GM19468 (cell line): ENCODE measurements at regions not wholly inside any gene's neighbourhood (a gene's known extent, or its start where the extent isn't known, plus 50 kb on each side); places are given as distances from the start of the nearest gene placed in this dataset.

Source experiments
- ATAC-seq: cut with Tn5 transposase; IDR thresholded peaks from one replicate; pipeline ENCODE4 v1.9.1; 2021; ENCODE audit warnings: mild to moderate bottlenecking, moderate library complexity, moderate number of reproducible peaks; ENCODE audit not compliant: unreplicated experiment; ENCODE audit errors: extremely low read depth

DNA sequence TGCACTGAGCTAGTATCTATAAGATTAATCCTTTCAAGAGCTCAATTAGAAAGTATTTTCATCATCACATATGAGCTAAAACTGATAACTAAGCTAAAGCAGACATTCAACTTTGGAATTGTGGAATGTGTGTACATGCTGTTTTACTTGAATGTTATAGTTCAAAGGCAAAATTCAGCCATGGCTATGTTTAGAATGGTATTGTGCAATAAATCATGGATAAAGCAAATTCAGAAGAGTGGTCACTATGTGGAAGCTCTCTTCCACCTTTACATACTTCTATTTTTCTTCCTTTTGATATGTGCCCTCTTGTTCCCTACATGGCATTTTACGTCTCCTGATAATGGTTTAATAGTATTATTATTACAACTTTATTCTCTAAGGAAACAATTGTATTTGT, 1366.3 kb upstream of the LRRTM1 start:
- ATAC-seq, result no peak

DNA sequence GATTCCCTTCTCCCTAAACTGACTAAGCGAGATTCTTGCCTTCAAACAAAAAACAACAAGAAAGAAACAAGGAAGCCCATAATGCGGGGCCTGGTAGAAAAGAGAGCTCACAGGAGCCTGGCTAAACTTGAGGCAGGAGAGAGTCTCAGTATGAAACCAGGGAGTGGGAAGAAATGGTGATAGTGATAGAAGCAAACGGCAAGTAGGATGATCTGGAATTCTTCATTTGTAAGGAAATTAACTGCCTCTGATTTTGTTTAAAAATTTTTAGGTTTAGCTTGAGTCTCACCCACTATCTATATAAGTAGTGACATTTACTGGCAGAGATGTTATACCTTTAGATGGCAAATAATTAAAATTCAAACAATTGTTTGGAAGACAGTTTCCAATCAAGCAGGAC, 1356.5 kb upstream of the LRRTM1 start:
- no peak for ATAC-seq

DNA sequence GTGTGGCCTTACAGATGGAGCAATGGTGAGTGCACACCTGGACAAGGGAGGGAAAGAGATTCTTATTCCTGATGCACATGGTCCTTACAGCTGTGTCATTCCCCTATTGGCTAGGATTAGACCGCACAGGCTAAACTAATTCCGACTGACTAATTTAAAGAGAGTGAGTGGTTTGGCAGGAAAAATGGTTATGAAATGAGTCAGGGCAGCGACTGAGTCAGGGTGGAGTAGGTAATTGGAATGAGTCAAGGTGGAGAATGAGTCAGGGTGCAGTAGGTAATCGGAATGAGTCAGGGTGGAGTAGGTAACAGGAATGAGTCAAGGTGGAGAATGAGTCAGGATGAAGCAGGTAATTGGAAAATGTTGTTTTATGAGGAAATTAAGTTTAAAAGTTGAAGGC, 1353.7 kb upstream of the LRRTM1 start:
- no peak for ATAC-seq

DNA sequence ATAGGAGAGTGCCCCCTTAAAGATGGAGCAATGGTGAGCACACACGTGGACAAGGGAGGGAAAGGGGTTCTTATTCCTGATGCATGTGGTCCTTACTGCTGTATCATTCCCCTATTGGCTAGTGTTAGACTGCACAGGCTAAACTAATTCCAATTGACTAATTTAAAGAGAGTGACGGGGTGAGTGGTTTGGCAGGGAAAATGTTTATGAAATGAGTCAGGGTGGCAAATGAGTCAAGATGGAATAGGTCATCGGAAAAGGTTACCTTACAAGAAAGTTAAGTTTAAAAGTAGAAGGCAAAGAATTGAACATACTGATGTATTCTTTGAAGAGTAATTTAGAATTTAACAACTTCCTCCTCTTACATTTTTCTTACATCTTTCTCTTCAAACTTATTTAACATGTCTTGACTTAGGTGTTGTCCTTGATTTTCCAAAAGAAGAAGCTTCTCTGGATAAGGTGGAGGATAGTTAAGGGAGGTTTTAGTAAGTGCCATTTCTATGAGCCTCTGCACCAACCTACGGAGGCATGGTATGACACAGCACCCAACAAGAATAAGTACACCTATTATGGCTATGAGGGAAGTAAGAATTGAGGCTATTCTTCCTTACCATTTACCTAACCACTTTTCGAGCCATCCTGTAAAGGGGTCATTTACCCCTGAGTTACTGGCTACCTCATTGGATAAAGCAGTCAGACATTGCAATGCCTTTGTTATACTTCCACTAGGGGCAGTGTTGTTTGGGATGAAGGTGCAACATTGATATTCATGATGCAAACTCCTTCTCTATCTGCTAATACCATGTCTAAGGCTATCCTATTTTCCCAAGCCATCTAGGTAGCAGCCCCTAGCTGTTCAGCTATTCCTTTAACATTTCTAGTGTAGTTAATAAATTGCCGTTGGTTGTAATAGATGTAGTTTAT, 1345.8 kb upstream of the LRRTM1 start:
- ATAC-seq, result no peak

DNA sequence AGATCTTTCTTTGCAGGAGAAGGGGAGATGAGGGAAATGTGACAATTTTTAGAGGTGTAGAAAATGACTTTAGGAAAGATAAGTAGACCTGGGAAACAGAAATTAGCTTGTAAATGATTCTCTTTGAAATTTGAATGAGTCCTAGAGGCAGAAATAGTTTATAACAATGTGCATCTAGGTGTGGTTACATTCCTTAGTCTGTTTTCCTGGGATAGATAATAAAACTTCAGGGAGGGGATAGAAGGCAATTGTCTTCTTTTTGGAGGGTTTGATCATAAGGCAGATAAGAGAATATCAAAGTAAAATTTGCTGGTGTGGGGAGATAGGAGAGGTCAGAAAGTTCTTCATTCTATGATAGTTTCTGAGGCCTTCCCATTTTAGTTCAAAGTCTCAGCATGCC, 1344.3 kb upstream of the LRRTM1 start:
- ATAC-seq, result no peak

DNA sequence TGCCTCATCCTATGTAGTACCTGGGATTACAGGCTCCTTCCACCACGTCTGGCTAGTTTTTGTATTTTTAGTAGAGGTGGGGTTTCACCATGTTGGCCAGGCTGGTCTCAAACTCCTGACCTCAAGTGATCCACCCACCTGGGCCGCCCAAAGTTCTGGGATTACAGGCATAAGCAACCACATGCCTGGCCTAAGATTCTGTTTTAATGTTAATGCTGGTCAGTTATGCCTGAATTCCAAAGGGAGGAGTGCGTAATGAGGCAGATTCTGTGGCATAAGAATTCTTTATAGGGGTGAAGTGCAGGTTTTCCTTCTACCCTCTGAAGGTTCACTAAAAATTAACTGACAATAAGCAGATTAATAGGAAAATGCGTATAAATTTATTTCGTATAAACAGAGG, 1343.8 kb upstream of the LRRTM1 start:
- no peak for ATAC-seq

DNA sequence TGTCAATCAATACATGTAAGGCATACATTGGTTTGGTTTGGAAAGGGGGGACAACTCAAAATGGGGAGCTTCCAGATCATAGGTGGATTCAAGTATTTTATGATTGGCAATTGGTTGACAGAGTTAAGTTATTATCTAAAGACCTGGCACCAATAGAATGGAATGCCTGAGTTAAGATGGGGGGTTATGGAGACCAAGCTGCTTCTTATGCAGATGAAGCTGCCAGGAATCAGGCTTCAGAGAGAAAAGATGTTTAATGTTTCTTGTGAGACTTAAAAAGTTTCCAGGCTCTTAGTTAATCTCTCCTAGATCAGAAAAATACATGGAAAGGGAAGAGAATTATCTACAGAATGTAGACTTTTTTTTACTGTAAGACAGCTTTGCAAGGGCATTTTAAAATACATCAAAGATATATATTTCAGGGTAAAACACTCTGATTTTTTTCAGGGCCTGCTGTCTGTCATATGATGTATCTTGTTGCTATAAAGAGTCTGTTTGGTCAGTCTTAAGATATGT, 1343.2 kb upstream of the LRRTM1 start:
- no peak for ATAC-seq

DNA sequence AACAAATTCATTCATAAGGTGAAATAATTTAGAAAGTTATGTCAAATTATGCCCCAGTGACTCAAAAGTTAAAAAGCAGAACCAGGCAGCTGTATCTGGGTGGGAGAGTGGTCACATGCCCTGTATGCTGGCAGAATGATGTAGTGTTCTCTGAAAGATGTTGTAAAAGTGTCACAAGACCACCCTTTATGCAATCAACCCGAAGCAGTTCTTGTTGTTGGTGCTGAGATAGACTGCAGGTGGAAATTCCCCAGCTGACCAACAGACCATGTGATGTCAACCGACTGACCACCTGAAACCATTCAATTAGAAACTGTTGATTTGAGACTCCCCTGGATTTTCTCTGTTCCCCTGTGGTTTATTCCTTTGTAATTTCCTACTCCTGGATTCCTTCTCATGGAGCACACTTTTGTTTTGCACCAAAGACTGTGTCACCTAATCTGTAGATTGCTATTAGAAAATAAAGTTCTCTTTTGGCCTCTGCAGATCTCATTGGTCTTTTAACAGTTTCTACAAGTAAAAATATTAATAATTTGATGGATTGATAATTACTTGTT, 1341.3 kb upstream of the LRRTM1 start:
- ATAC-seq, result no peak

DNA sequence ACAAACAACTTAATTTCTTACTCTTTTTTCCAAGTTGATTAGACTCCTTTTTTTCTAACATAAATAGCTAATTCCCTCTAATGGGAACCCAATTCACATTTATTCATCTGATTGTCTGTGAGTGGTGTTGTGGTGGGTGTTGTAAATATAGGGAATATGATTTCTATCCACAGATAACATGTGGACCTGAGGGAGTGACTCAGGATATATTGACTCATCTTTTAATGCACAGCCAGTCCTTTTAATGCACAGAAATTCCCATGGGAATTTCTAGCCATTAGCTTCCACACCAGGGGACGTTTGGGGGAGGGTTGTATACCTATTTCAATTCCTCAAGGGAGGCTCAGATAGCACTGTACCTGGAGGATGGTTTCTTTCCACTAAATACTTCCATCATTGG, 1339.6 kb upstream of the LRRTM1 start:
- ATAC-seq, result no peak

DNA sequence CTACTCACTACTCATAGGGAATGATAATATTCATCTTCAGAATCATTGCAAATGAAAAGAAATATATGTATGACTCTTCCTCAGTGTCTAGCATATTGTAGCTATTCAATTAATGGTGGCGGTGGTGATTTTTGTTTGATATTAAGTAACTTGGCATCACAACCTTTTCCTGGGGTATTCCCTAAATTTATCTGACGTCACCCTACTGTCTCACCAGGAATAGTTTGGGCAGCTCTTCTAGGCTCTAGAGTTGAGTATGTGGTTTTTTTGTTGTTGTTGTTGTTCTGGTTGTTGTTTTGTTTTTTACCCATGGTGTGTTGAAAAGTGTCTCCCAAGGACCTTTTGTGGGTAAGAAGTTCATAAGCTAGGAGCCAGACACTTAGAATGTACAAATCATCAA, 1320.3 kb upstream of the LRRTM1 start:
- ATAC-seq, result no peak

DNA sequence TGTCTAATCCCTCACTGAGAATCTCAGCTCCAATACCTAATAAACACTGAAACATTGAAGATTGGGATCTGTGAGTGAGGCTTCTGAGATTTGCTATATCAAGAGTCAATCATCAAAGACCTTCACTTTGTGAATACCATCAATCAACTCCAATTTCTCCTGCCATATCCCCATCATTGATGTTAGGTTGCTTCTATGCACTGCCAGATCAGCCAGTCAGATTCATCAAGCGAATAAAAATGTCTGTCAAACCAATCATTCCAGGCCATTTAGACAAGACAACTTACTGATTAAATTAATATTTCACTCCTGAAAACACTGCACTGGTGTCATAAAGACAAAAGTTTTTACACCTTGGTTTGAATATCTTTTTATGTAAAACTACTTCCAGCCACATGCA, 1295.5 kb upstream of the LRRTM1 start:
- ATAC-seq, result no peak

DNA sequence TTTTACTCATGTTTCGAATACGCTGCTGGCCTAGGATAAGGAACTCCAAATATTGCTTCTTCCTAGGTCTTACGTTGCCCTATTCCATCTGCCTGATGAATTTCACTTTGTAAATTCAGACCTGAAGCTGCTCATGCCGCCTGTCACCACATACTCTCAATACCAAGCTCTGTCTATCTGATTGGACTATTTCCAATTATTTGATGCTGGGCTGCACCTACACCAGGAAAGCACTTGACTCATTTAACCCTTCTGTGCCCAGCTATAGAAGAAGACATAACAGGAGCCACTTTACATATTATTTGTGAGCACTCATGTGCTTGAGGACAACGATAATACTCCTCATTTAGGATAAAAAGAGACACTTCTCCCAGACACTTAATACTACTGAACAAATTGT, 1293.9 kb upstream of the LRRTM1 start:
- ATAC-seq, result no peak

DNA sequence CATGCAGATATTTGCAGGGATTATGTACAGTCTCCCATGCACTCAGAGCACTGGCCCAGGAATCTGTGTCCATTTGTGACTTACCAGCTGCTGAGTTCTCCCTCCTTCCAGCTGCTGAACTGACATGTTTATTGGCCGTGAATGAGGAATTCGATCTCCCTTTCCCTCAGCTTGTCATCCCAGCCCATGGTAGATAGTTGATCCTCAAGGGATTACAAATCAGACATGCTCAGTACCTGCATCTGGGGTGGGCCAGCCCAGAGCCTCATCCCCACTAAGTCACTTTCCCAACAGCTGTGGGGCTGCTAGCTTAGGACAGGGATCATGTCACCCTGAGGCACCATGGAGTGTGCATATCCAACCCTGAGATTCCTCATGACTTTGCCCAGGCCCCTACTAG, 1284.9 kb upstream of the LRRTM1 start:
- no peak for ATAC-seq

DNA sequence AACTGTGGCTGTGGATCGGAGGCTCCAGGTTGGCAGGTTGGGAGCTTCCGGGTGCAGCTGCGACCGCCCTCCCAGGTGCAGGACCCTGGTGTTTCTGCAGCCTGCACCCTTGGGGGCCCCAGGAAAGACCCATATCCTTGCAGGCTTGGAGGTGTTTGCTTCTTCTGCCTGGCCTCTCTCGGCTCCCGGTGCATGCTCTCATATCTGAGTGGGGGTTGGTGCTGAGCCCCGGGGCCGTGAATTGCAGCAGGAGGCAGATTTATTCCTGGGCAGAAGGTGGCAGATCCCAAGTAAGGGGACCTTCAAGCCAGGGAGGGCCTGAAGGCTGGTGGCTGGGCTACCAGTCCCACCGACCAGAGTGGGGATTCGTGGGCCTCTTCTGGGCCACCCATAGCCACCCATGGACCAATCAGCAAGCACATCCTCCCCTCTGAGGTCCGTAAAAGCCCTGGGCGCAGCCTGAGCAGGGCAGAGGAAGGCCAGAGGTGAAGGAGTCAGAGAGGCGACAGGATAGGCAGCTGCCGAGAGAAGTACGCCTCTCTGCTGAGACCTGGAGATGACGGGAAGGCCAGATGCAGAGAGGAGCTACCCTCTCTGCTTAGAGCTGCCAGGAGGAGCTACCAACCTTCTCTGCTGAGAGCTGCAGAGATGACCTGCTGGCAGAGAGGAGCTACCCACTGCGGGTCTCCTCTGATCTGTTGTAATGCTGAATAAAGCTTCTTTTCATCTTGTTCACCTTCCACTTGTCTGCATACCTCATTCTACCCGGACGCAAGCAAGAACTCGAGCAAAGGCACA, 1279.0 kb upstream of the LRRTM1 start:
- no peak for ATAC-seq

DNA sequence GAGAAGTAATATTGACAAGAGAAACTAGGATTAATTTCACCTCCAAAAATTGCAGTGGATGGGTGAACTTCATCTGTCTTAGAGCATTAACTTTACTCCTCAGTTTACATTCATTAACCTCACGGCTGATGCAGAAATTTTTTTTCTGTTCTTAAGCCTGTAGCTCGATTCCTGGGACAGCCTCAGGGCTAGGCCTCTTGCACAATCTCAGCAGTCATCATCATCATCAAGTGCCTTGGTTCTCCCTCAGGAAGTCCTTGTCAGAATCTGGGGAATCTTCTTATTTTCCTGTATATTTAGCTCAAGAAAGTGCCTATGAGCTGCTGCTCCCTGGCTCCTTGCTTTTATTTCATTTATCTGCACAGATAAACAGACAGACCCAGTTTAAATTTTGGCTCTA, 1272.2 kb upstream of the LRRTM1 start:
- no peak for ATAC-seq

DNA sequence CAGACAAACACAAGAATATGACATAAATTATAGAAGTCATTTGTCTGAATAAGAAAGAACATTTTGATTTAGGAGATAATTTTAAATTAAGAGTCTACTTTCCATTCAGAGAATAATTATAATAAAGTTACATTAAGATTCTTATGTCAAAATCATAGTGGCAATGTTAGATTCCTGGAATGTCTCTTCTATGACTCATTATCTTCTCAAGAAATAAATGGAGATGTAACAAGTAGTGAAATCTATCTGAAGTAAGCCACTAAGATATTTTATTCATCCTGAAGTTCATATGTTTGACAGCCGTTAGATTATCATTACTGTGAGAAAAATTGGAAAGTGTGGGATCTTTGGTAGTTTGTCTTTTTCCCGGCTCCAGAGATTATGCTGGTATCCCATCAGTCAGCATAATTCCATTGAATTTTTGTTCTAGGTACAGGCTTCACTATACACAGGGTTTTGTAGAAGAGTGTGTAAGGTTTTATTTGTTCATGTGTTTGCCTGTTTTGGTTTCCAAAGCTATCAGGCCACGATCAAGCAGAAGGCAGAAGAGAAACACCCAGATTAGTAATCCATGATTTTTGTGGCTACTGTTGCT, 1246.6 kb upstream of the LRRTM1 start:
- no peak for ATAC-seq

DNA sequence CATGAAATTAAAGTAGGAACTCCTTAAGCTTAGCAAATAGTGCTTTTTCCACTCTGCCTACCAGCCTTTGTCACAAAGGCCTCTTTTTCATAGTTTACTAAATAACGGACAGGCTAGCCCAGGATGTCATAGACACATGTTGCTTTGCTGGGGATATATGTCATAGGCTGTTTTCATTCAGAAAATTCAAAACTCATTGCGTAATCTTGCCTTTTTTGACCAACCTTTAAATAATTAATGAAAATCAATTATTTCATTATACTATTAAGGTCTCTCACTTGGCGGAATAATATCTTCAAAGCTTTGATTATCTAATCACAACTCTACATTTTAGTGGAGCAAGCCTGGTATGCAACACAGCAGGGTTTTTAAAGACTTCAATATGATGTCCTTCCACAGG, 1245.7 kb upstream of the LRRTM1 start:
- no peak for ATAC-seq

DNA sequence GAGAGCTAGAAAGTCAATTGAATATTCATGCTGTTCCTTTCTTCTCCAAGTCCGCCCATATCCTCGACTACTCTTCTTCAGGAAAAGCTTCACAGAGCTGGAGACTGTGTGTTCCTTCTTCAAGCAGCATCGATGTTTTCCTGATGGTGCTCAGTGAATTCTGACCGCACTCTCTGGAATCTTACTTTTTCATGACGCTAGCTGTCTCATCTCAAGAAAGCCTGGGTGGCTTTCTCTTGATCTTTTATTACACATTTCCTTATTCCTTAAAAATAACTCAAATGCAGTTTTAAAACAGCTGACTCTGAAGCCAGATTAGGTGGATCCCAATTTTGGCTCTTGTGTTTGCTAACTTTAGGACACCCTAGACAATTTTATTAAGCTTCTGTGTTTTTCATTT, 1245.1 kb upstream of the LRRTM1 start:
- no peak for ATAC-seq

DNA sequence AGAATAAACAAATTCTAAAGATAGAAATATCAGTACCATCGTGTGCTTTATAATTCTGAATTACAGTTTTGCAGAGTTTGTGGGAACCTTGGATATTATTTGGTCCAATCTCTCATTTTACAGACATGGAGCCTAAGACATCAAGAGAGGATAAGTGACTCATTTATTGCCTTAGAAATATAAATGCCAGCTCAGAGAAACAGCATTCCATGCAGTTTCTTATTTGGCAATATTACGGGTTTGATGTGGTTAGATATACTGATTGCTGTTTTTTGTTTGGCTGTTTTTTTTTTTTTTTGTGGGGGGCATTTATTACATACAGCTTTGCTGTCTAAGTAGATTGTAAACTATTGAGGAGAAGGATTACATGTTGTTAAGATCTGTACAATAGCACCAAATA, 1241.1 kb upstream of the LRRTM1 start:
- no peak for ATAC-seq

DNA sequence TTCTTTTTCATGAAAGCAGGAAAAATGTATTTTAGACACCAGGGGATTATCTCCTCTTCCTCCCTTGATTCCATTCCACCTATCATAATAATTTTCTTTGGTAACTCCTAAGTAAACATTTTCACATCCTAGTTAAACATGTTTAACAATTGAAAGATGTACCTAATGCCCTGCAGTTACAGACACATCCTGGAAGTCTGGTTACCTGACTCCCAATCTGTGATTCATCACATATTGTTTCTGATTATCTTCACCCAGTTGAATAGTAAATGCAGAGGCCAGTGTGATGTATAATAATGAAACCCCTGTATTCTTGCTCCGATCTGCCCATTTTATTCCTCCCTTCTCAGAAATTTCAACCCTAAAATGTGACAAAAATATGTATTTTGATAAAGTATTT, 1237.6 kb upstream of the LRRTM1 start:
- no peak for ATAC-seq

DNA sequence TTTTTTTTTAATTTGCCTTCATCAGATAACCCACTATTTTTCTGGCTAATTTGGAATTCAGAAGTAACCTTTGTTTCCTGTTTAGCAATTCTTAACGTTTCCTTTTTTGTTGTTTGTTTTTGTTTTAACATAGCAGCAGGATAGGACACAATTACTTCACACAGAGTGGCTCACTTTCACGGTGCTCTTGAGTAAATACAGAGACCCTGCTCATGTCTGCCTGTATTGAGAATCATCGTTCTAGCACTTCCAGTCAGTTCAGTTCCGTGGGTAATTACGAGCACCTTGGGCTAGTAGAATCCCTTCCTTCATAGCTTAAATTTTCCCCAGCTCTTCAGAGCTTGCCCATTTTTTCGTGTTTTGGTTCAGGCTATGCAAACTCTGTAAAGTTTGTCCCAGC, 1225.4 kb upstream of the LRRTM1 start:
- ATAC-seq, result no peak
